ENCODE measurements at regions not wholly inside any gene's neighbourhood (a gene's known extent, or its start where the extent isn't known, plus 50 kb on each side); places are given as distances from the start of the nearest gene placed in this dataset.
A peak's percentile ranks its signal among the peaks of the same experiment; 100 is the strongest.

DNA sequence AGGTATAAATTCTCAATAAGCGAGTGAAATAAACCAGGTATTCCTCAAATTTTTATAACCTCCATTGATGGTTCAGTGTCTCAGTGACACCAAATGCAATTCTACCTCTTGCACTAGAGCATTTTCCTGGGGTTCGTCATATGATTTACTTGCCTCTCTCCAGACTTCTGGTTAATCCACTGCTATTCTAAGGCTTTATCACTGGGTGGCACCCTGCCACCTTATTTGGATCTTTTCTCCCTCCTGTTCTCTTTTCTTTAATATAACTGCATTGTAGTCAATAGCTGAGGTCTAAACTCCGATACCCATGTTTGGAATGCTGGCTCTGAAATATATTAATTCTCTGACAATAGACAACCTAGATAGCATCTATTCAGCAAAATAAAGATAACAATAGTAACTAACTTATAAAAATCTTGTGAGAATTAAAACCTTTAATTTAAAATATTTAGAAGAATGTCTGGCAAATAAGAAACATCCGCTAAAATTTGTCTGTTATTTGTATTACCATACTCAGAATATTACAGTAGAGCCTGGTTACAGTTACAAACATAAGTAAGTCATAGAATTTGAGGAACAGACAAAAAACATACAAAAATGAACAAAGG is 436.4 kb downstream of the PLA2G4A start:
- ATAC-seq (ENCODE audit: low read depth) (peak; percentile 79), DNase-seq (ENCODE audit: low spot score) (no peak)
- Histone ChIP-seq H3K9me3 (ENCODE audit: severe bottlenecking) (no peaks in the 10 kb centered on the region), H3K4me1 (ENCODE audit: insufficient read depth, poor library complexity, severe bottlenecking) (no peaks in the 10 kb centered on the region), H3K27ac (ENCODE audit: poor library complexity, severe bottlenecking) (no peak overlapping the region), H3K4me3 (ENCODE audit: severe bottlenecking) (no peak overlapping the region), H3K27me3 (ENCODE audit: insufficient read depth, poor library complexity, severe bottlenecking) (no peaks in the 10 kb centered on the region), H3K36me3 (ENCODE audit: low read depth) (no peaks in the 10 kb centered on the region)
- TF ChIP-seq, protein P1, sequence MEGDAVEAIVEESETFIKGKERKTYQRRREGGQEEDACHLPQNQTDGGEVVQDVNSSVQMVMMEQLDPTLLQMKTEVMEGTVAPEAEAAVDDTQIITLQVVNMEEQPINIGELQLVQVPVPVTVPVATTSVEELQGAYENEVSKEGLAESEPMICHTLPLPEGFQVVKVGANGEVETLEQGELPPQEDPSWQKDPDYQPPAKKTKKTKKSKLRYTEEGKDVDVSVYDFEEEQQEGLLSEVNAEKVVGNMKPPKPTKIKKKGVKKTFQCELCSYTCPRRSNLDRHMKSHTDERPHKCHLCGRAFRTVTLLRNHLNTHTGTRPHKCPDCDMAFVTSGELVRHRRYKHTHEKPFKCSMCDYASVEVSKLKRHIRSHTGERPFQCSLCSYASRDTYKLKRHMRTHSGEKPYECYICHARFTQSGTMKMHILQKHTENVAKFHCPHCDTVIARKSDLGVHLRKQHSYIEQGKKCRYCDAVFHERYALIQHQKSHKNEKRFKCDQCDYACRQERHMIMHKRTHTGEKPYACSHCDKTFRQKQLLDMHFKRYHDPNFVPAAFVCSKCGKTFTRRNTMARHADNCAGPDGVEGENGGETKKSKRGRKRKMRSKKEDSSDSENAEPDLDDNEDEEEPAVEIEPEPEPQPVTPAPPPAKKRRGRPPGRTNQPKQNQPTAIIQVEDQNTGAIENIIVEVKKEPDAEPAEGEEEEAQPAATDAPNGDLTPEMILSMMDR (IDR thresholded peaks at IDR 0.05; ENCODE audit: poor library complexity, severe bottlenecking): peak; percentile 75

DNA sequence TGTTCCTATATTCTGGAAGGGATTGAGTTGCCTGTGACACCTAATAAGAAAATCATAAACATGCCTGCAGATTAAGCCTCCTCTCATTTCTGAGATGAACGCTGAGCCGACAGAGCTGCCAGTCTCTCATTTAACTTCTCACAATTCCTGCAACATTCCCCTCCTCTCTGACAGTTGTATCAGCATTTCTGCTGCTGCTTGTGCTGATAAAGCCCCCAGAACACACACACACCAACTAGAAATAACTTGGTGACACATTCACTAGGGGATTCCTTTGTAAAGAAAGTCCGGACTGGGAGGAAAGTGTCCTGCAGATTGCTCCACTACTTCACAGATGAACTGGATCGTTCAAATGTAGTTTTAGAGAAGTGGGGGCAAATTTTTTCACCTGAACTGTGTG is 437.3 kb downstream of the PLA2G4A start:
- Histone ChIP-seq H3K36me3 (ENCODE audit: low read depth) (no peaks in the 10 kb centered on the region), H3K4me1 (ENCODE audit: insufficient read depth, poor library complexity, severe bottlenecking) (no peaks in the 10 kb centered on the region), H3K4me3 (ENCODE audit: severe bottlenecking) (no peak overlapping the region), H3K27ac (ENCODE audit: poor library complexity, severe bottlenecking) (no peak overlapping the region), H3K27me3 (ENCODE audit: insufficient read depth, poor library complexity, severe bottlenecking) (no peaks in the 10 kb centered on the region), H3K9me3 (ENCODE audit: severe bottlenecking) (no peaks in the 10 kb centered on the region)
- no peak for DNase-seq (ENCODE audit: low spot score)
- TF ChIP-seq, protein P1 (IDR thresholded peaks at IDR 0.05; ENCODE audit: poor library complexity, severe bottlenecking): no peak
- ATAC-seq (ENCODE audit: low read depth): no peak

DNA sequence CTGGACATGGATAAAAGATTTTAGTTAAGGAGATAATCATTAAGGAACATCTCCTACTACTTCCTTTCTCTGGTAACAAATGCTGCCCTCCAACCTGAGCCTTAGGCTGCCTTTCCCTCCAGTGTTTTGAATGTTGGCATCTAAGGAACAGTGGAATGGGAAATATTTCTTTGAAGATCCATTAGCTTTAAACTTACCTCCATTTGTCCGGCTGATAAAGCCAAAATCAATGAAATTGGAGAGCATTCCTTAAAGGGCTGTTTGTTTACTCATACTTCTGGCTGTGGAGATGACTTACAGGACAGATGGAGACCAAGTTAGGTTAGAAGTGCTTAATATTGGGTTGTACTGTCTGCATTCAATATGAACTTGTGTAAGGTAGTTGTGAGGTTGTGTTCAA is 439.1 kb downstream of the PLA2G4A start:
- TF ChIP-seq, protein P1 (IDR thresholded peaks at IDR 0.05; ENCODE audit: poor library complexity, severe bottlenecking): no peak
- ATAC-seq (ENCODE audit: low read depth): no peak
- Histone ChIP-seq H3K27ac (ENCODE audit: poor library complexity, severe bottlenecking) (no peak overlapping the region), H3K9me3 (ENCODE audit: severe bottlenecking) (no peaks in the 10 kb centered on the region), H3K4me1 (ENCODE audit: insufficient read depth, poor library complexity, severe bottlenecking) (no peaks in the 10 kb centered on the region), H3K36me3 (ENCODE audit: low read depth) (no peaks in the 10 kb centered on the region), H3K27me3 (ENCODE audit: insufficient read depth, poor library complexity, severe bottlenecking) (no peaks in the 10 kb centered on the region), H3K4me3 (ENCODE audit: severe bottlenecking) (no peak overlapping the region)
- no peak for DNase-seq (ENCODE audit: low spot score)

DNA sequence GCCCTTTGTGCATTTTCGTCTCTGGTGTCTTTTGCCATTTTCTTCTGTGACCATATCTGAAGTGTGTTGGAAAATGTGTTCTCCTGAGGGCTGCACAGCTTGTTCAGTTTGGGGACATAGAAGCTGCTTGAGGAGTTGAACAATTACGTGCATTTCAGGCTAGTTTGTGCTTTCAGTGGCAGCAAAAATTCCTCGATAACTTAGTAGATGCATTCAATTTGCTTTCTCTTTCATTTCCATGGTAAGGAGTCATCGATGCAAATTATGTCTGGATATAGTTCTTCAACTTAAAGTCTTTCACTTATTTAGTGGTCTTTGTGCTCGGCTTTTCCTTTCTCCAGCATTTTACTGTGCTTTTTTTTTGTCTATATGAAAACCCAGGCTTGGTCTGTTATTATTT is 441.5 kb downstream of the PLA2G4A start:
- Histone ChIP-seq H3K9me3 (ENCODE audit: severe bottlenecking) (no peaks in the 10 kb centered on the region), H3K4me3 (ENCODE audit: severe bottlenecking) (no peak overlapping the region), H3K36me3 (ENCODE audit: low read depth) (no peaks in the 10 kb centered on the region), H3K27ac (ENCODE audit: poor library complexity, severe bottlenecking) (no peak overlapping the region), H3K4me1 (ENCODE audit: insufficient read depth, poor library complexity, severe bottlenecking) (no peaks in the 10 kb centered on the region), H3K27me3 (ENCODE audit: insufficient read depth, poor library complexity, severe bottlenecking) (no peaks in the 10 kb centered on the region)
- DNase-seq (ENCODE audit: low spot score): no peak
- ATAC-seq (ENCODE audit: low read depth): no peak
- TF ChIP-seq, protein P1 (IDR thresholded peaks at IDR 0.05; ENCODE audit: poor library complexity, severe bottlenecking): no peak

DNA sequence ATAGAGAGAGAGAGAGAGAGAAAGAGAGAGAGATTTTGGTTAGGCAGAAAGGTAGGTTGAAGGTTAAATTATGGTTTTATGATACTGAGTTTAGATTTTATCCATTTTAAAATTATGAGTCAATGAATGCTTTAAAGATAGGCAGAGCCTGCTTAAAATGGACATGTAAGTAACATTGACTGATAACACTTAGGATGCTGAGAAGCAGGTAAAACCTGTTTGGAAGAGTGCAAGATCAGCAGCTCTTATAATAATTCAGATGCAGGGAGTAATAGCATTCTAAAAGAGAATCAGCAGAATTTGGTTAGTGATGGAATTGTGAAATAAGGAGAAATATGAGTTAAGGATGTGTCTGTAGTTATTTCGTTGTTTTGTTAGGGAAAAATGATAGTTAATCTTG is 446.6 kb downstream of the PLA2G4A start:
- Histone ChIP-seq H3K4me3 (ENCODE audit: severe bottlenecking) (no peak overlapping the region), H3K27ac (ENCODE audit: poor library complexity, severe bottlenecking) (no peak overlapping the region), H3K4me1 (ENCODE audit: insufficient read depth, poor library complexity, severe bottlenecking) (no peaks in the 10 kb centered on the region), H3K9me3 (ENCODE audit: severe bottlenecking) (no peaks in the 10 kb centered on the region), H3K36me3 (ENCODE audit: low read depth) (no peaks in the 10 kb centered on the region), H3K27me3 (ENCODE audit: insufficient read depth, poor library complexity, severe bottlenecking) (no peaks in the 10 kb centered on the region)
- TF ChIP-seq, protein P1 (IDR thresholded peaks at IDR 0.05; ENCODE audit: poor library complexity, severe bottlenecking): no peak
- DNase-seq (ENCODE audit: low spot score) (no peak), ATAC-seq (ENCODE audit: low read depth) (no peak)
